Parathyroid adenoma (tissue), 2 donors: ENCODE measurements at regions not wholly inside any gene's neighbourhood (a gene's known extent, or its start where the extent isn't known, plus 50 kb on each side); places are given as distances from the start of the nearest gene placed in this dataset.

Experiments
- H2AFZ ChIP-seq: fragments of 300-600 bp; sonication (generic); one replicate; pipeline ENCODE4 v1.7.0; 2017; ENCODE audit warnings: antibody characterized with exemption, mild to moderate bottlenecking
- H3K27ac ChIP-seq: fragments of 300-600 bp; sonication (generic); one replicate; pipeline ENCODE4 v1.7.0; 2017
- H3K27me3 ChIP-seq: fragments of 300-600 bp; sonication (generic); one replicate; pipeline ENCODE4 v1.7.0; 2017; ENCODE audit warnings: low read length; ENCODE audit not compliant: control insufficient read depth, insufficient read depth
- H3K36me3 ChIP-seq: fragments of 300-600 bp; sonication (generic); one replicate; pipeline ENCODE4 v1.7.0; 2017; ENCODE audit warnings: low read length; ENCODE audit not compliant: control insufficient read depth, insufficient read depth
- H3K4me1 ChIP-seq: fragments of 300-600 bp; sonication (generic); one replicate; pipeline ENCODE4 v1.7.0; 2017; ENCODE audit warnings: control low read depth
- H3K4me2 ChIP-seq: fragments of 300-600 bp; sonication (generic); one replicate; pipeline ENCODE4 v1.7.0; 2017; ENCODE audit warnings: low read length
- H3K4me3 ChIP-seq: fragments of 300-600 bp; sonication (generic); one replicate; pipeline ENCODE4 v1.7.0; 2017; ENCODE audit warnings: low read depth, low read length
- H3K79me2 ChIP-seq: fragments of 300-600 bp; sonication (generic); one replicate; pipeline ENCODE4 v1.7.0; 2017; ENCODE audit warnings: control low read depth
- H3K9ac ChIP-seq: fragments of 300-600 bp; sonication (generic); one replicate; pipeline ENCODE4 v1.7.0; 2017; ENCODE audit warnings: mild to moderate bottlenecking
- H3K9me3 ChIP-seq: fragments of 300-600 bp; sonication (generic); one replicate; pipeline ENCODE4 v1.7.0; 2017; ENCODE audit warnings: low read length; ENCODE audit not compliant: control insufficient read depth
- TF ChIP-seq, protein P1 (sequence below): fragments of 300-600 bp; sonication (generic); IDR thresholded peaks from one replicate; pipeline ENCODE4 v1.7.0; 2017; ENCODE audit warnings: antibody characterized with exemption, mild to moderate bottlenecking
- donor health status: primary hyperparathyroidism.

DNA sequence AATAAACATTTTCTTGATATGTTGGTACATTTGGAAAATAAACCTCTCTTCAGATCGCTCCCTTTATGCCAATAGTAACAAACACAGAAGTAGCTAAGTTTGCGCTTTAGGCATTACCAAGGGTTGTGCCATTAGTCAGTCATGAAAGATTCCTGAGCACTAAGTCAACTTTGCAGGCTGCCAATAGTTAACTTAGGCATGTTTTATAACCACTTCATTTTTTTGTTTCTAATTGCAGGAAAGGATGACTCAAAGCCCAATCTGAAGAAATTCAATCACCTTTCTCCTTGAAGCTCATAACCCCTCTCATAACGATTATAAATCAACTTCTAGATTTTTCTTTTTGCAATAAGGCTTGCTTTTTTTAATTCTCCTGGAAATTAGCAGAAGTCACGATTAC is 517.0 kb downstream of the AGTPBP1 start:
- no peak overlapping the region for H3K27ac ChIP-seq
- TF ChIP-seq, protein P1, sequence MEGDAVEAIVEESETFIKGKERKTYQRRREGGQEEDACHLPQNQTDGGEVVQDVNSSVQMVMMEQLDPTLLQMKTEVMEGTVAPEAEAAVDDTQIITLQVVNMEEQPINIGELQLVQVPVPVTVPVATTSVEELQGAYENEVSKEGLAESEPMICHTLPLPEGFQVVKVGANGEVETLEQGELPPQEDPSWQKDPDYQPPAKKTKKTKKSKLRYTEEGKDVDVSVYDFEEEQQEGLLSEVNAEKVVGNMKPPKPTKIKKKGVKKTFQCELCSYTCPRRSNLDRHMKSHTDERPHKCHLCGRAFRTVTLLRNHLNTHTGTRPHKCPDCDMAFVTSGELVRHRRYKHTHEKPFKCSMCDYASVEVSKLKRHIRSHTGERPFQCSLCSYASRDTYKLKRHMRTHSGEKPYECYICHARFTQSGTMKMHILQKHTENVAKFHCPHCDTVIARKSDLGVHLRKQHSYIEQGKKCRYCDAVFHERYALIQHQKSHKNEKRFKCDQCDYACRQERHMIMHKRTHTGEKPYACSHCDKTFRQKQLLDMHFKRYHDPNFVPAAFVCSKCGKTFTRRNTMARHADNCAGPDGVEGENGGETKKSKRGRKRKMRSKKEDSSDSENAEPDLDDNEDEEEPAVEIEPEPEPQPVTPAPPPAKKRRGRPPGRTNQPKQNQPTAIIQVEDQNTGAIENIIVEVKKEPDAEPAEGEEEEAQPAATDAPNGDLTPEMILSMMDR, result no peak
- no peaks in the 10 kb centered on the region for H3K36me3 ChIP-seq
- H3K9me3 ChIP-seq, result no peaks in the 10 kb centered on the region
- no peak overlapping the region for H3K4me2 ChIP-seq
- H3K9ac ChIP-seq, result no peak overlapping the region
- no peaks in the 10 kb centered on the region for H3K79me2 ChIP-seq
- no peaks in the 10 kb centered on the region for H3K4me1 ChIP-seq
- H3K4me3 ChIP-seq, result no peak overlapping the region
- no peak overlapping the region for H2AFZ ChIP-seq
- no peaks in the 10 kb centered on the region for H3K27me3 ChIP-seq

DNA sequence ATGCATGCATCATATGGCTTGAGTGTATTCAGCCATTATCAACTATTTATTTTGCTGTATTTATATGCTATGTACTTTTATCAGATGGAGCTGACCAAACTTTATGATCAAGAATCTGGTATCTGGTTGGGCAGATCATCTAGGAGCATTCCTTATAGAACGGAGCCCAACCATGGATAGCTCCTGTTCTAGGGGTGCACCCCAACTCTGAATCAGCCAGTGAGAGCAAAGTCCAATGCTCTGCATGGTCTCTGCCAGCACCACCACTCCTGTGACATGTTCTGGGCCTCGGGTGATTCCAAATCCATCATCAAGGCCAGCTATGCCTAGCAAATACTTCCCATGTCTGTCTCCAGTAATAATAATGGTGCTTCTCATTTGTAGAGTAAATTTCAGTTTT is 517.5 kb downstream of the AGTPBP1 start:
- no peaks in the 10 kb centered on the region for H3K36me3 ChIP-seq
- no peak overlapping the region for H3K9ac ChIP-seq
- H3K79me2 ChIP-seq, result no peaks in the 10 kb centered on the region
- TF ChIP-seq, protein P1, result no peak
- no peaks in the 10 kb centered on the region for H3K4me1 ChIP-seq
- no peak overlapping the region for H3K4me3 ChIP-seq
- no peak overlapping the region for H3K27ac ChIP-seq
- H3K4me2 ChIP-seq, result no peak overlapping the region
- H2AFZ ChIP-seq, result no peak overlapping the region
- no peaks in the 10 kb centered on the region for H3K9me3 ChIP-seq
- H3K27me3 ChIP-seq, result no peaks in the 10 kb centered on the region

DNA sequence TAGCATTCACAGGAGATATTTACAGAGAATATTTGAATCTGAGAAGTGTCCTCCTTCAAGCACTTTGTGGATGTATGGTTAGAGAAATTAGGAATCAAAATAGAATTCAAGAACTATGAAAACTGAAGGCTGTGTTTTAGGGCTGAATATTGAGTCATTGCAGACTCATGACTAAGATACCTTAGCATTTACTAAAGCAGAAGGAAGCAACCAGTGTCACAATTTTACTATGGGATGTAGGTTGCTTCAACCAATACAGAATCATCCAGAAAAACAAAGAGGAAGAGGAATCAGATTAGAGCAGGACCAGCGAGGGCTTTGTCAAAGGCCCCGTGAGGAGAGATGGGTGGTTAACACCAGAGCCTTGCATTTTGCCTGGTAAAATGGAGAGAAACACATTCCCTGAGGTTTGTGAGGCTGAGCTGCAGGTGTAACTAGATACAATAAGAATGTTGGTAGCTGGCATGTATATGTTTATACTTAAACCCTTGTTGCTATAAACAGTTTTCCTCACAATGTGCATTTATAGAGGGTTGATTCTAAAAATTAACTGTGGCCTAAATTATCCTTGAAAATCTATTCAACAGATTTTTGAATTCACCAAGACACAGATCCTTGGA is 518.1 kb downstream of the AGTPBP1 start:
- Histone ChIP-seq H3K27me3 (no peaks in the 10 kb centered on the region), H3K4me2 (no peak overlapping the region), H3K36me3 (no peaks in the 10 kb centered on the region), H3K4me1 (no peaks in the 10 kb centered on the region), H3K4me3 (no peak overlapping the region), H3K9ac (no peak overlapping the region), H3K9me3 (no peaks in the 10 kb centered on the region), H3K79me2 (no peaks in the 10 kb centered on the region), H3K27ac (no peak overlapping the region), H2AFZ (no peak overlapping the region)
- TF ChIP-seq, protein P1, result no peak

DNA sequence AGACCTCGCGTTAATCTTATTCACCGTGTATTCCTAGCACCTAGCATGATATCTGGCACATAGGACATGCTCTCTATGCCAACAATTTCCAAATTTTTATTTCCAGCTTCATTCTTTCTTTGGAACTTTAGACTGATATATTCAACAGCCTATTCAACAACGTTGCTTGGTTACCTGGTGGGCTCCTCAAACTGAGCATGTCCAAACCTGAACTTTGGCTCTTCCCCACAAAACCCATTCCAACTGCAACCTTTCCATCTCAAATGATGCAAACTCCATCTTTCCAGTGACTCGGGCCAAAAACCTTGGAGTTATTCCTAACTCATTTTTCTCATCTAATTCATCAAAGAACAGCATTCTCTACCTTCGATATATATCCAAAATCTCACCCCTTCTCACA is 525.2 kb downstream of the AGTPBP1 start:
- Histone ChIP-seq H3K9me3 (no peaks in the 10 kb centered on the region), H3K27ac (no peak overlapping the region), H3K79me2 (no peaks in the 10 kb centered on the region), H3K27me3 (no peaks in the 10 kb centered on the region), H3K4me1 (no peaks in the 10 kb centered on the region), H3K4me2 (no peak overlapping the region), H3K36me3 (no peaks in the 10 kb centered on the region), H3K9ac (no peak overlapping the region), H3K4me3 (no peak overlapping the region), H2AFZ (no peak overlapping the region)
- TF ChIP-seq, protein P1, result no peak

DNA sequence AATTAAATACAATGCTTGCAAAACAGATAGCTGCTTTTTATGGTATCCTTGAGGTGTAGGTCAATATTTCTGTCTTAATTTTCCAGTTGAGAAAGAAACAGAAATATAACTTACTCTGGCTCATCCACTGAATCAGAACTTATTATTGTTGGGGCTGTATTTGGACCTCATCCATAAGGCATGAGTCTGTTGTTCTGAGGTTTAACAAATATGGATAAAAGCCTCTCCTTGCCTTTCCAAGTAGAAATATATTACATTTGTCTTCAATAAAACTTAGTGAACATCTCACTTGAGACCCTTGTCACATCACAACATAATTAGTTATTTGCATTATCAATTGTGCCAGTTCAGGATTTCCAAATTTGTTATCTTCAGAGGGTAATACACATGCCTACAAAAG is 525.8 kb downstream of the AGTPBP1 start:
- H3K9me3 ChIP-seq, result no peaks in the 10 kb centered on the region
- no peak overlapping the region for H3K4me2 ChIP-seq
- H3K79me2 ChIP-seq, result no peaks in the 10 kb centered on the region
- no peaks in the 10 kb centered on the region for H3K27me3 ChIP-seq
- H3K36me3 ChIP-seq, result no peaks in the 10 kb centered on the region
- H3K9ac ChIP-seq, result no peak overlapping the region
- H2AFZ ChIP-seq, result no peak overlapping the region
- no peak overlapping the region for H3K4me3 ChIP-seq
- H3K27ac ChIP-seq, result no peak overlapping the region
- TF ChIP-seq, protein P1, result no peak
- no peaks in the 10 kb centered on the region for H3K4me1 ChIP-seq
